ENCODE measurements at regions not wholly inside any gene's neighbourhood (a gene's known extent, or its start where the extent isn't known, plus 50 kb on each side); places are given as distances from the start of the nearest gene placed in this dataset.

DNA sequence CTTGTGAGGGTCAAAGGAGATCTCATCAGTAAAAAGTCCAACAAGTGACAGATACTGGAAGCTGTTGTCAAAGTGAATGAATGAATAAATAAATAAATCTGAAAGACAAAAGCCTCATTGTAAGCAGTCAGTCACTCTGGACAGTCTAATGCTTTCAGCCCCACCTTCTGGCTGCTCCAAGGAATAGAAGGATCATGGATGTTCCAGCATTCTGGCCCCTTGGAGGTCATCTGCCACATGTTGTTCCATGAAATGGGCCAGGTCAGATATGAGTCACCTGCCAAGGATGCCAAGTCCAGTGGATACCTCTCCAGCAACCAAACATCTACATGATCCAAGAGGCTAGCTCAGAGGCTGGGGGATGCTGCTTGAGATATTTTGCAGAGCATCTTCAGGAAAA is 185.6 kb downstream of the BMP7 start:
- TF ChIP-seq, protein P1, sequence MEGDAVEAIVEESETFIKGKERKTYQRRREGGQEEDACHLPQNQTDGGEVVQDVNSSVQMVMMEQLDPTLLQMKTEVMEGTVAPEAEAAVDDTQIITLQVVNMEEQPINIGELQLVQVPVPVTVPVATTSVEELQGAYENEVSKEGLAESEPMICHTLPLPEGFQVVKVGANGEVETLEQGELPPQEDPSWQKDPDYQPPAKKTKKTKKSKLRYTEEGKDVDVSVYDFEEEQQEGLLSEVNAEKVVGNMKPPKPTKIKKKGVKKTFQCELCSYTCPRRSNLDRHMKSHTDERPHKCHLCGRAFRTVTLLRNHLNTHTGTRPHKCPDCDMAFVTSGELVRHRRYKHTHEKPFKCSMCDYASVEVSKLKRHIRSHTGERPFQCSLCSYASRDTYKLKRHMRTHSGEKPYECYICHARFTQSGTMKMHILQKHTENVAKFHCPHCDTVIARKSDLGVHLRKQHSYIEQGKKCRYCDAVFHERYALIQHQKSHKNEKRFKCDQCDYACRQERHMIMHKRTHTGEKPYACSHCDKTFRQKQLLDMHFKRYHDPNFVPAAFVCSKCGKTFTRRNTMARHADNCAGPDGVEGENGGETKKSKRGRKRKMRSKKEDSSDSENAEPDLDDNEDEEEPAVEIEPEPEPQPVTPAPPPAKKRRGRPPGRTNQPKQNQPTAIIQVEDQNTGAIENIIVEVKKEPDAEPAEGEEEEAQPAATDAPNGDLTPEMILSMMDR (IDR thresholded peaks at IDR 0.05 in 8 of 11, conservative IDR thresholded peaks at IDR 0.05 in 3 of 11), result no peak
- TF ChIP-seq POLR2A (IDR thresholded peaks at IDR 0.05), result no peak
